H9 (cell line): ENCODE measurements at regions not wholly inside any gene's neighbourhood (a gene's known extent, or its start where the extent isn't known, plus 50 kb on each side); places are given as distances from the start of the nearest gene placed in this dataset.

ENCODE experiments used
- DNase-seq: peaks from one replicate; pipeline ENCODE4 v3.0.0-alpha.2; 2017
- H2AFZ ChIP-seq: one replicate; pipeline ENCODE4 v1.6.1; 2013; ENCODE audit warnings: mild to moderate bottlenecking, low read length, control low read depth, moderate library complexity
- H2AK5ac ChIP-seq: 2 replicates; pipeline ENCODE4 v1.6.1; 2013; ENCODE audit warnings: low read length, control low read depth, mixed read lengths; ENCODE audit not compliant: insufficient read length
- H2BK120ac ChIP-seq: one replicate; pipeline ENCODE4 v1.6.1; 2013; ENCODE audit warnings: low read depth, mild to moderate bottlenecking, low read length, control low read depth, inconsistent platforms; ENCODE audit not compliant: poor library complexity, severe bottlenecking
- H2BK12ac ChIP-seq: 2 replicates; pipeline ENCODE4 v1.6.1; 2013; ENCODE audit warnings: low read length, control low read depth, mixed read lengths, low read depth; ENCODE audit not compliant: insufficient read length
- H2BK15ac ChIP-seq: 2 replicates; pipeline ENCODE4 v1.6.1; 2013; ENCODE audit warnings: low read depth, low read length, control low read depth
- H2BK20ac ChIP-seq: one replicate; pipeline ENCODE4 v1.6.1; 2013; ENCODE audit warnings: low read depth, mild to moderate bottlenecking, low read length, control low read depth, inconsistent platforms; ENCODE audit not compliant: poor library complexity, severe bottlenecking
- H2BK5ac ChIP-seq: 2 replicates; pipeline ENCODE4 v1.6.1; 2013; ENCODE audit warnings: low read length, control low read depth, mixed read lengths; ENCODE audit not compliant: insufficient read length
- H3K14ac ChIP-seq: 2 replicates; pipeline ENCODE4 v1.6.1; 2013; ENCODE audit warnings: low read length, control low read depth; ENCODE audit not compliant: insufficient read depth
- H3K18ac ChIP-seq: 2 replicates; pipeline ENCODE4 v1.6.1; 2013; ENCODE audit warnings: low read depth, mild to moderate bottlenecking, mixed read lengths, low read length, control low read depth; ENCODE audit not compliant: insufficient read length
- H3K23ac ChIP-seq: 2 replicates; pipeline ENCODE4 v1.6.1; 2013; ENCODE audit warnings: low read length, control low read depth, mixed read lengths, low read depth; ENCODE audit not compliant: insufficient read length
- H3K23me2 ChIP-seq: 2 replicates; pipeline ENCODE4 v1.6.1; 2013; ENCODE audit warnings: low read depth, mild to moderate bottlenecking, mixed read lengths, low read length, control low read depth; ENCODE audit not compliant: insufficient read length, poor library complexity, severe bottlenecking
- H3K27ac ChIP-seq: 2 replicates; pipeline ENCODE4 v1.5.1; 2013; ENCODE audit warnings: low read length, control low read depth, mixed read lengths, low read depth; ENCODE audit not compliant: insufficient read length
- H3K27me3 ChIP-seq: 2 replicates; pipeline ENCODE4 v1.6.1; 2013; ENCODE audit warnings: low read length, control low read depth, inconsistent platforms; ENCODE audit not compliant: insufficient read depth
- H3K4ac ChIP-seq: 2 replicates; pipeline ENCODE4 v1.6.1; 2013; ENCODE audit warnings: low read depth, mild to moderate bottlenecking, control low read depth, inconsistent platforms, low read length, moderate library complexity
- H3K4me1 ChIP-seq: 2 replicates; pipeline ENCODE4 v1.6.1; 2013; ENCODE audit warnings: low read length, control low read depth, inconsistent platforms; ENCODE audit not compliant: insufficient read depth
- H3K4me2 ChIP-seq: 2 replicates; pipeline ENCODE4 v1.6.1; 2013; ENCODE audit warnings: low read length, control low read depth, mixed read lengths; ENCODE audit not compliant: insufficient read length, insufficient read depth
- H3K56ac ChIP-seq: 2 replicates; pipeline ENCODE4 v1.6.1; 2013; ENCODE audit warnings: low read depth, mild to moderate bottlenecking, mixed read lengths, low read length, control low read depth; ENCODE audit not compliant: insufficient read length
- H3K79me1 ChIP-seq: 2 replicates; pipeline ENCODE4 v1.6.1; 2013; ENCODE audit warnings: low read depth, mild to moderate bottlenecking, moderate library complexity, low read length, control low read depth, inconsistent platforms; ENCODE audit not compliant: insufficient read depth, poor library complexity, severe bottlenecking
- H3K79me2 ChIP-seq: 2 replicates; pipeline ENCODE4 v1.6.1; 2013; ENCODE audit warnings: low read length, control low read depth, inconsistent platforms; ENCODE audit not compliant: insufficient read depth
- H3K9ac ChIP-seq: 2 replicates; pipeline ENCODE4 v1.6.1; 2013; ENCODE audit warnings: low read length, control low read depth, mixed read lengths; ENCODE audit not compliant: insufficient read length; ENCODE audit errors: extremely low read depth
- H3K9me3 ChIP-seq: one replicate; pipeline ENCODE4 v1.6.1; 2013; ENCODE audit warnings: low read depth, low read length, inconsistent platforms; ENCODE audit not compliant: control insufficient read depth
- H3T11ph ChIP-seq: one replicate; pipeline ENCODE4 v1.6.1; 2013; ENCODE audit warnings: mild to moderate bottlenecking, low read length, control low read depth, inconsistent platforms
- H4K20me1 ChIP-seq: one replicate; pipeline ENCODE4 v1.6.1; 2013; ENCODE audit not compliant: control insufficient read depth, insufficient read length, insufficient read depth
- H4K5ac ChIP-seq: 2 replicates; pipeline ENCODE4 v1.6.1; 2013; ENCODE audit warnings: low read depth, mild to moderate bottlenecking, mixed read lengths, low read length, control low read depth; ENCODE audit not compliant: insufficient read length
- H4K8ac ChIP-seq: replicated peaks from 2 replicates; pipeline ENCODE4 v1.6.1; 2013; ENCODE audit warnings: low read length, control low read depth, mixed read lengths, low read depth; ENCODE audit not compliant: insufficient read length
- H4K91ac ChIP-seq: 2 replicates; pipeline ENCODE4 v1.6.1; 2013; ENCODE audit warnings: low read depth, mild to moderate bottlenecking, moderate library complexity, mixed read lengths, low read length, control low read depth; ENCODE audit not compliant: insufficient read length
- H3K27ac Mint-ChIP-seq, 3 experiments: 2 replicates in 2 of 3; 3 replicates in 1 of 3; pipeline ENCODE4 v1.8.0; 2020 to 2021; ENCODE audit warnings: mixed read lengths in 3 of 3, mild to moderate bottlenecking in 1 of 3, moderate library complexity in 1 of 3
- H3K27me3 Mint-ChIP-seq: 2 replicates; pipeline ENCODE4 v1.8.0; 2021; ENCODE audit warnings: low read depth, mild to moderate bottlenecking, moderate library complexity, mixed read lengths
- H3K36me3 Mint-ChIP-seq, 3 experiments: 2 replicates in 2 of 3; 3 replicates in 1 of 3; pipeline ENCODE4 v1.8.0; 2020 to 2021; ENCODE audit warnings: low read depth in 3 of 3, mixed read lengths in 3 of 3; ENCODE audit not compliant: insufficient read depth in 1 of 3
- H3K4me1 Mint-ChIP-seq, 2 experiments: 2 replicates each; pipeline ENCODE4 v1.8.0; 2020; ENCODE audit warnings: mixed read lengths in 2 of 2
- H3K4me3 Mint-ChIP-seq, 2 experiments: 2 replicates in 1 of 2; 3 replicates in 1 of 2; pipeline ENCODE4 v1.8.0; 2020 to 2021; ENCODE audit warnings: mild to moderate bottlenecking in 2 of 2, mixed read lengths in 2 of 2, moderate library complexity in 1 of 2
- H3K9me3 Mint-ChIP-seq, 2 experiments: 2 replicates in 1 of 2; 3 replicates in 1 of 2; pipeline ENCODE4 v1.8.0; 2020; ENCODE audit warnings: mild to moderate bottlenecking in 2 of 2, mixed read lengths in 2 of 2, moderate library complexity in 1 of 2
- CTCF ChIP-seq: fragments of 200-600 bp; sonication (generic); conservative IDR thresholded peaks from 3 replicates; pipeline ENCODE4 v1.8.0; 2021; ENCODE audit warnings: antibody characterized with exemption, mild to moderate bottlenecking
- WGBS: extraction: QIAGEN DNeasy Blood & Tissue Kit; methylation state at CpG from one replicate; pipeline ENCODE4 v1.1.7; 2013; ENCODE audit warnings: missing lambda C conversion rate, low lambda C conversion rate, mixed read lengths; ENCODE audit not compliant: insufficient read length; ENCODE audit errors: extremely low coverage; 5-methylcytosine and 5-hydroxymethylcytosine counted together

- Histone ChIP-seq H3K9ac (no peak overlapping the region), H3K4me1 (no peaks in the 10 kb centered on the region), H4K5ac (no peak overlapping the region), H2BK20ac (no peak overlapping the region), H3K4ac (no peak overlapping the region), H3K18ac (no peak overlapping the region), H4K8ac (no peak overlapping the region), H3K79me1 (no peaks in the 10 kb centered on the region), H3K27ac (no peak overlapping the region), H3K23me2 (no peaks in the 10 kb centered on the region), H3T11ph (no peak overlapping the region), H3K27me3 (no peaks in the 10 kb centered on the region), H3K4me2 (no peak overlapping the region), H3K23ac (no peak overlapping the region), H3K56ac (no peak overlapping the region), H2AK5ac (no peak overlapping the region), H2AFZ (no peak overlapping the region), H4K20me1 (no peaks in the 10 kb centered on the region), H3K9me3 (no peaks in the 10 kb centered on the region), H2BK5ac (no peak overlapping the region), H3K79me2 (no peaks in the 10 kb centered on the region), H2BK12ac (no peak overlapping the region), H4K91ac (no peak overlapping the region), H3K14ac (no peak overlapping the region), H2BK15ac (no peak overlapping the region), H2BK120ac (no peak overlapping the region)
- WGBS: no CpG with 5 or more reads among the region's 8 CpGs
- H3K9me3 Mint-ChIP-seq: peaks cover 19 to 27% of the 10 kb centered on the region in 2 experiments
- H3K27ac Mint-ChIP-seq: no peak overlapping the region
- no peak overlapping the region for H3K4me3 Mint-ChIP-seq
- no peaks in the 10 kb centered on the region for H3K27me3 Mint-ChIP-seq
- H3K36me3 Mint-ChIP-seq: peaks cover 33 to 50% (median 35%) of the 10 kb centered on the region in 3 experiments
- H3K4me1 Mint-ChIP-seq: no peaks in the 10 kb centered on the region; a peak in 2 of 4 replicates
- DNase-seq: no peak
- no peak for TF ChIP-seq CTCF
Measured at GRCh38 chr4:123017078-123017477, 94.7 kb upstream of the NUDT6 start.
